Brain microvascular endothelial cell (primary cell): ENCODE measurements at regions not wholly inside any gene's neighbourhood (a gene's known extent, or its start where the extent isn't known, plus 50 kb on each side); places are given as distances from the start of the nearest gene placed in this dataset.

Experiments used
- DNase-seq: peaks from one replicate; pipeline ENCODE4 v3.0.0-alpha.2; 2020
- H3K27ac ChIP-seq: fragments of 250-450 bp; sonication (Bioruptor Pico); 2 replicates; pipeline ENCODE4 v1.5.1; 2020; ENCODE audit warnings: mild to moderate bottlenecking, moderate library complexity
- H3K27me3 ChIP-seq: fragments of 250-450 bp; sonication (Bioruptor Pico); replicated peaks from 2 replicates; pipeline ENCODE4 v1.5.1; 2020; ENCODE audit warnings: mild to moderate bottlenecking
- H3K36me3 ChIP-seq: fragments of 250-450 bp; sonication (Bioruptor Pico); replicated peaks from 2 replicates; pipeline ENCODE4 v1.5.1; 2020; ENCODE audit warnings: mild to moderate bottlenecking
- H3K4me3 ChIP-seq: 2 replicates; pipeline ENCODE4 v1.5.1; 2011; ENCODE audit warnings: low read depth, mild to moderate bottlenecking, control low read depth, low read length, moderate library complexity
- in situ Hi-C: cut with HindIII; loops from 2 replicates; pipeline ENCODE4 v1.10.0; 2017; ENCODE audit warnings: low sequenced_read_pairs, low pct_ligation_motif_present
- TF ChIP-seq, protein P1 (sequence below): IDR thresholded peaks from 2 replicates; pipeline ENCODE4 v1.5.1; 2011; ENCODE audit warnings: low read depth, mild to moderate bottlenecking, moderate library complexity, low read length, control low read depth, inconsistent platforms; ENCODE audit errors: missing control alignments

DNA sequence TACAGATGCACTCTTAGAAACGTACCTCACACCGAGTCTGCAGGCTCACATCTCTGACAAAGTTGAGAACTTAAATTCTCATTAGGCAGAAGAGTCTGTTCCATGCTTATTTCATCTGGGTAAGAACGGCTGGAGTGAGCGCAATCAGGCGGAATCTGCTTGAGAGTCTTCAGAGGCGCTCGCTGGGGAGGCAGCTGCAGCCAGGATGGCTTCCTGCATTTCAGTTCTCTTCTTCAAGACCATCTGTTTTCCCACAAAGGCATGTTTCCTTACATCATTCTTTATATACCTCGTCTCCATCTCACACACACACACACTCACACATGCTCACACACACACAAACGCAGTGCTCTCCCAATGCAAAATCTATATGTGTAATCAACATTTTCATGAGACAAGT, 497.1 kb downstream of the AJAP1 start:
- TF ChIP-seq, protein P1, sequence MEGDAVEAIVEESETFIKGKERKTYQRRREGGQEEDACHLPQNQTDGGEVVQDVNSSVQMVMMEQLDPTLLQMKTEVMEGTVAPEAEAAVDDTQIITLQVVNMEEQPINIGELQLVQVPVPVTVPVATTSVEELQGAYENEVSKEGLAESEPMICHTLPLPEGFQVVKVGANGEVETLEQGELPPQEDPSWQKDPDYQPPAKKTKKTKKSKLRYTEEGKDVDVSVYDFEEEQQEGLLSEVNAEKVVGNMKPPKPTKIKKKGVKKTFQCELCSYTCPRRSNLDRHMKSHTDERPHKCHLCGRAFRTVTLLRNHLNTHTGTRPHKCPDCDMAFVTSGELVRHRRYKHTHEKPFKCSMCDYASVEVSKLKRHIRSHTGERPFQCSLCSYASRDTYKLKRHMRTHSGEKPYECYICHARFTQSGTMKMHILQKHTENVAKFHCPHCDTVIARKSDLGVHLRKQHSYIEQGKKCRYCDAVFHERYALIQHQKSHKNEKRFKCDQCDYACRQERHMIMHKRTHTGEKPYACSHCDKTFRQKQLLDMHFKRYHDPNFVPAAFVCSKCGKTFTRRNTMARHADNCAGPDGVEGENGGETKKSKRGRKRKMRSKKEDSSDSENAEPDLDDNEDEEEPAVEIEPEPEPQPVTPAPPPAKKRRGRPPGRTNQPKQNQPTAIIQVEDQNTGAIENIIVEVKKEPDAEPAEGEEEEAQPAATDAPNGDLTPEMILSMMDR: no peak
- H3K36me3 ChIP-seq: no peaks in the 10 kb centered on the region
- DNase-seq: no peak
- no peak overlapping the region for H3K4me3 ChIP-seq
- no peaks in the 10 kb centered on the region for H3K27me3 ChIP-seq
- in situ Hi-C loops: no loop called here
- H3K27ac ChIP-seq: no peak overlapping the region

DNA sequence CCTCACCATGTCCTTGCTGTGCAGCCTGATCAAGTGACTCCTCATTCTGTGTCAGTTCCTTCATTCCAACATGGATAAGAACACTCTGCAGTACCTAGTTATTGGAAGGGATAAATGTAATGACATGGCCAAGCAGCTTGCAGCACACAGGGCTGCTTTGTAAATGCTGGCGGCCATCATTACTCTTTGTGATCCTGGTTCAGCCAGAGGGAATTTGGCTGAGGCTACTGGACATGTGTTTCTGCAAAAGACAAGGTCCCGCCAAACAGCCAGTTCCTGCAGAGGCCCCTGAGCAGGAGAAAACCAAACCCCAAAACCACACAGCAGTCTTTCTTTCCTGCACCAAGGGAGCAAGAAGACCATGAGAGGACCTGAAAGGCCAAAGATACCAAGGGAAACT, 495.8 kb downstream of the AJAP1 start:
- no peaks in the 10 kb centered on the region for H3K27me3 ChIP-seq
- H3K36me3 ChIP-seq: no peaks in the 10 kb centered on the region
- H3K27ac ChIP-seq: no peak overlapping the region
- in situ Hi-C loops: no loop called here
- DNase-seq: no peak
- no peak overlapping the region for H3K4me3 ChIP-seq
- TF ChIP-seq, protein P1: no peak

DNA sequence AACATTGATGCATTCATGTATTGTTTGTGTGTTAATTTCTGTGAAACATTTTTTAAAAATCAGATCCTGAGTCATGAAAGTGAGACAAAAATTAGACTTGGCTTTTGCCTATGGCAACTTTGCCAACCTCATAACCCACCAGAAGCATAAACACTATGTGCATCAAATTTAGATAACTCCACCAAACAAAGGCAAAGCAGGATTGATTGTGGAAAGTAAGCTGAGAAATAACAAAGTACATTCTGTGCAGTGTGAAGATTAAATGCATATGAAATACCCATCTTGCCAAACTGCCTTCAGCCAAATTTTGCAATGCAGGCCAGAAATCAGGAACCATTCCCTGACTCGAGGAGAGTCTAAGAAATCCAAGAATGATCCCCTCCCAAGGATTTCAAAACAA, 493.4 kb downstream of the AJAP1 start:
- Histone ChIP-seq H3K4me3 (no peak overlapping the region), H3K36me3 (no peaks in the 10 kb centered on the region), H3K27me3 (no peaks in the 10 kb centered on the region), H3K27ac (no peak overlapping the region)
- TF ChIP-seq, protein P1: no peak
- in situ Hi-C loops: no loop called here
- no peak for DNase-seq

DNA sequence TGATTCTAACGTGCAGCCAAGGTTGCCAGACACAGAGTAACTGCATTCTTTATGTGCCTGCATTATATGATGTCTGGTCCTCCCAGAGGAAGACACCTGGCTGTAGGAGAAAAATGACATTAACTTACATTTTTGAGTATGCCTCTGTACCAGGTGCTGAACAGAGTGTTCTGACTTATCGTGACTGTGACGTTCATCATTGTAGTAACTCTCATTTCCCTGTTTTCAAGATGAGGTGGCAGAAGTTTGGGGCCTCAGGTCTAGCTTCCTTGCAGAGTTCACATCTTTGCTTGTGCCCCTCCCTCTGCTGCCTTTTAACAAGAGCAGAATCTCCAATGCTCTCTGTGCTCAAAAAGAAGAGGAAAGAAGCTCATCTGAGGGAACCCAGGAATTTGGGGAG, 488.0 kb downstream of the AJAP1 start:
- in situ Hi-C loops: no loop called here
- Histone ChIP-seq H3K27ac (no peak overlapping the region), H3K4me3 (no peak overlapping the region), H3K27me3 (no peaks in the 10 kb centered on the region), H3K36me3 (no peaks in the 10 kb centered on the region)
- TF ChIP-seq, protein P1: no peak
- DNase-seq: no peak

DNA sequence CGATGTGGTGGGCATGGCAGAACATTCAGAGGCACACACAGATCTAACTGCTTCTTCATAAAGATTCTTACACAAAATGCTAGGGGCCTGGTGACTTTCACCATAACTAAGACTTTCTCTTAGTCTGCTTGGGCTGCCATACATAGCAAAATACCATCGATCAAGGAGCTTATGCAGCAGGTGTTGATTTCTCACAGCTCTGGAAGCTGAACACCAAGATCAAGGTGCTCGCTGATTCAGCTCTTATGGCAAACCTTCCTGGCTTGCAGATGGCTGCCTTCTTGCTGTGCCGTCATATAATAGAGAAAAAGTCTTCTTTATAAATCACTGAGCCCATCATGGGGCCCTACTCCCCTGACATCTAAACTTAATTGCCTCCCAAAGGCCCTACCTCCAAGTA, 487.3 kb downstream of the AJAP1 start:
- Histone ChIP-seq H3K4me3 (no peak overlapping the region), H3K27ac (no peak overlapping the region), H3K36me3 (no peaks in the 10 kb centered on the region), H3K27me3 (no peaks in the 10 kb centered on the region)
- TF ChIP-seq, protein P1: no peak
- in situ Hi-C loops: no loop called here
- DNase-seq: no peak

DNA sequence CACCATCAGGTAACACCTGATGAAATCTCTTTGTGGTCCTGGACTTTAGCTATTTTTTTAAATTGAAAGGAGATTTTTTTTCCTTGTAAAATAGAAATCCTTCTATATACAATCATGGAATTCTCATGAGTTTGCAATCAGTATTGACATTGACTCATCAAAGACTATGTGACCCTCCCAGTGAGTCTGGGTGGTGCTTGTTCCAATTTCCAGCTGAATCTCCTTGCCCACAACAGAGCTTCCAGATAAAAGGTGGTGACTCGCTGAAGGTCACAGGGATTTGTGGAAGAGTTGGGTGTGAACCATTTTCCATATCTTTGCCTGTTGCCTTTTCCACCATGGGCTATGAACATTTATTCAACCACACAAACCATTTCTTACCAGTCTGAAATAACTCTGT, 486.6 kb downstream of the AJAP1 start:
- TF ChIP-seq, protein P1: no peak
- in situ Hi-C loops: no loop called here
- Histone ChIP-seq H3K36me3 (no peaks in the 10 kb centered on the region), H3K4me3 (no peak overlapping the region), H3K27ac (no peak overlapping the region), H3K27me3 (no peaks in the 10 kb centered on the region)
- no peak for DNase-seq
